Tibial nerve (tissue), 4 donors: ENCODE measurements at regions not wholly inside any gene's neighbourhood (a gene's known extent, or its start where the extent isn't known, plus 50 kb on each side); places are given as distances from the start of the nearest gene placed in this dataset.

Experiments used
- CTCF ChIP-seq, 5 experiments: fragments of 200-600 bp in 3 of 5; fragments of 450-650 bp in 2 of 5; sonication (generic) in 3 of 5; IDR thresholded peaks; one replicate each; pipeline ENCODE4 v1.5.1; 2016 to 2019; ENCODE audit warnings: antibody characterized with exemption in 5 of 5, mild to moderate bottlenecking in 3 of 5, moderate library complexity in 2 of 5
- EP300 ChIP-seq, 2 donors: sonication (generic); formaldehyde crosslinking; IDR thresholded peaks; one replicate each; pipeline ENCODE4 v1.6.1; 2017; ENCODE audit warnings: antibody characterized with exemption in 2 of 2, mild to moderate bottlenecking in 1 of 2
- POLR2A ChIP-seq, 2 donors: fragments of 450-650 bp; IDR thresholded peaks; one replicate each; pipeline ENCODE4 v1.6.1; 2017; ENCODE audit warnings: antibody characterized with exemption in 2 of 2, mild to moderate bottlenecking in 2 of 2, moderate library complexity in 2 of 2

DNA sequence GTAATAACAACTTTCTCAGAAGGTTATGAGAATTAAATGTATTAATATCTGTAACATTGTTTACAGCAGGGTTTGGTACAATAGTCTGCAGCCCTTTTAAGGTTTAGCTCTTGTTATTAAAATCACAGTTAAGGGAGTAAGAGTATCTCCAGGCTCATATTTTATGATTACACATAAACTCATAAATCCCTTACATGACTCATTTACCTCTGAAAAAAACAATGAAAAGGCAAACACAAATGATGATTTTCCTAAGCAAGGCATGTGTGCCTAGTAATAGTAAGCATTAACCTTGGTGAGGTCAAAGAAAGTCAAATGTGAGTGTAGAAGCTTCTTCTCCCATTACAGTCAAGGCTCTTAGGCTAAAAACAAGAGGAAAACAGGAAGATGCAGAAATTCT, 84.5 kb upstream of the ADGRL4 start:
- TF ChIP-seq CTCF (IDR thresholded peaks at IDR 0.05) (no peak), POLR2A (IDR thresholded peaks at IDR 0.05) (no peak), EP300 (IDR thresholded peaks at IDR 0.05) (no peak)
